ENCODE measurements at regions not wholly inside any gene's neighbourhood (a gene's known extent, or its start where the extent isn't known, plus 50 kb on each side); places are given as distances from the start of the nearest gene placed in this dataset.

GRCh38 chr5:124372457-124372856 lies 374.0 kb downstream of the ZNF608 start:
- Histone ChIP-seq H3K4me3 (no peak overlapping the region), H3K27me3 (no peaks in the 10 kb centered on the region), H3K9me3 (no peaks in the 10 kb centered on the region), H3K27ac (no peak overlapping the region), H3K36me3 (no peaks in the 10 kb centered on the region), H3K4me1 (no peaks in the 10 kb centered on the region)
- 83% methylated on average over 4 of the region's 4 CpGs for WGBS (ENCODE audit: insufficient coverage, low coverage, low lambda C conversion rate, missing lambda C conversion rate)
- ATAC-seq: no peak
- TF ChIP-seq POLR2A (IDR thresholded peaks at IDR 0.05): no peak
- no peak for TF ChIP-seq CTCF (IDR thresholded peaks at IDR 0.05)
- no peak for DNase-seq
- intact Hi-C loops (cut with DNase I): no loop called here

- intact Hi-C loops (cut with DNase I): no loop called here
- Histone ChIP-seq H3K9me3 (no peaks in the 10 kb centered on the region), H3K27me3 (no peaks in the 10 kb centered on the region), H3K27ac (no peak overlapping the region), H3K4me3 (no peak overlapping the region), H3K4me1 (no peaks in the 10 kb centered on the region), H3K36me3 (no peaks in the 10 kb centered on the region)
- TF ChIP-seq CTCF (IDR thresholded peaks at IDR 0.05) (no peak), POLR2A (IDR thresholded peaks at IDR 0.05) (no peak)
- no peak for DNase-seq
- 31% methylated on average over 4 of the region's 4 CpGs for WGBS (ENCODE audit: insufficient coverage, low coverage, low lambda C conversion rate, missing lambda C conversion rate)
- ATAC-seq: no peak
Measured at GRCh38 chr5:124371111-124371706, 375.2 kb downstream of the ZNF608 start.

GRCh38 chr5:124370601-124371000 lies 375.8 kb downstream of the ZNF608 start:
- TF ChIP-seq POLR2A (IDR thresholded peaks at IDR 0.05): no peak
- TF ChIP-seq CTCF (IDR thresholded peaks at IDR 0.05): no peak
- no peaks in the 10 kb centered on the region for H3K4me1 ChIP-seq
- DNase-seq (no peak), ATAC-seq (no peak)
- intact Hi-C loops (cut with DNase I): no loop called here
- no peaks in the 10 kb centered on the region for H3K36me3 ChIP-seq
- H3K27me3 ChIP-seq: no peaks in the 10 kb centered on the region
- no peak overlapping the region for H3K27ac ChIP-seq
- H3K9me3 ChIP-seq: no peaks in the 10 kb centered on the region
- no peak overlapping the region for H3K4me3 ChIP-seq

- no peak overlapping the region for H3K4me3 ChIP-seq
- intact Hi-C loops (cut with DNase I): no loop called here
- no peak for TF ChIP-seq CTCF (IDR thresholded peaks at IDR 0.05)
- no peak for TF ChIP-seq POLR2A (IDR thresholded peaks at IDR 0.05)
- no peaks in the 10 kb centered on the region for H3K9me3 ChIP-seq
- DNase-seq (no peak), ATAC-seq (no peak)
- no peak overlapping the region for H3K27ac ChIP-seq
- no peaks in the 10 kb centered on the region for H3K27me3 ChIP-seq
- no peaks in the 10 kb centered on the region for H3K4me1 ChIP-seq
- WGBS (ENCODE audit: insufficient coverage, low coverage, low lambda C conversion rate, missing lambda C conversion rate): 52% methylated on average over 4 of the region's 4 CpGs
- no peaks in the 10 kb centered on the region for H3K36me3 ChIP-seq
Measured at GRCh38 chr5:124365361-124365801, 381.1 kb downstream of the ZNF608 start.

- Histone ChIP-seq H3K4me1 (no peaks in the 10 kb centered on the region), H3K9me3 (no peaks in the 10 kb centered on the region), H3K4me3 (no peak overlapping the region), H3K27ac (no peak overlapping the region), H3K36me3 (no peaks in the 10 kb centered on the region), H3K27me3 (no peaks in the 10 kb centered on the region)
- 64% methylated on average over 1 of the region's 1 CpG for WGBS (ENCODE audit: insufficient coverage, low coverage, low lambda C conversion rate, missing lambda C conversion rate)
- TF ChIP-seq POLR2A (IDR thresholded peaks at IDR 0.05) (no peak), CTCF (IDR thresholded peaks at IDR 0.05) (no peak)
- DNase-seq (no peak), ATAC-seq (no peak)
- intact Hi-C loops (cut with DNase I): no loop called here
Measured at GRCh38 chr5:124355928-124356327, 390.5 kb downstream of the ZNF608 start.

All from right lobe of liver (tissue), 6 donors.